ENCODE measurements at regions not wholly inside any gene's neighbourhood (a gene's known extent, or its start where the extent isn't known, plus 50 kb on each side); places are given as distances from the start of the nearest gene placed in this dataset.

DNA sequence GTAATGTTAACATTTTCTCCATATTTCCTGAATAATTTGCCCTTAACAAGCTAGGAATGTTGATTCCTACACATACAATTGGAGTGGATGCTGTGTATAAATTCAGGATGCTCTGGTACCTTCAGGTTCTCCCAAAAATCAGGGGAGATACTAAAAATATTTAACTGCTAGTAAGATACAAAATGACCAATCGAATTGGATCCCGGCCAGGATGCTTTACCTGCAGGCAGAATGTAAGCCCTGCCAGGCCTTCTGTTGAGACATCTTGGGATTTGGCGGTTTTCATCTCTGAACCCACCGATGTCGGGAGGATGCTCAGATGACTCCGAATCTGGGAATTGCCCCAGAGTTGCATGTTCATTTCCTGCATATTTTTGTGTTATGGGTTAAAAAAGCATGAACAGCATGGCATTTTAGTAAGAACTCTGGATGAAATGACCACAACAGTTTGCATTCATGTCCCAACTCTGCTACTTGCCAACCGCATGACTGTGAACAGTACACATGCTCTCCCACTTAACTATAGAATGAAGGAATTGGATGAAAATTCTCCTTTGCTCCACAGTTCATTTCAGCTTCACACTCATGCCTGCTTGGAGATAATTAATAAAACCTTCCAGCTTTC is 241.4 kb upstream of the TBL1XR1 start:
- Histone ChIP-seq H3K4me3 (ENCODE audit: low read length) (no peak overlapping the region), H3K4me1 (ENCODE audit: control insufficient read depth, insufficient read depth, low read length) (peaks cover 11% of the 10 kb centered on the region), H3K27ac (ENCODE audit: low read depth, low read length) (peak overlapping the region; percentile 18), H3K9ac (ENCODE audit: low read length) (no peak overlapping the region), H3K36me3 (ENCODE audit: control insufficient read depth, insufficient read depth, low read length) (no peaks in the 10 kb centered on the region), H3K27me3 (ENCODE audit: control insufficient read depth, insufficient read depth, low read length) (no peaks in the 10 kb centered on the region)

DNA sequence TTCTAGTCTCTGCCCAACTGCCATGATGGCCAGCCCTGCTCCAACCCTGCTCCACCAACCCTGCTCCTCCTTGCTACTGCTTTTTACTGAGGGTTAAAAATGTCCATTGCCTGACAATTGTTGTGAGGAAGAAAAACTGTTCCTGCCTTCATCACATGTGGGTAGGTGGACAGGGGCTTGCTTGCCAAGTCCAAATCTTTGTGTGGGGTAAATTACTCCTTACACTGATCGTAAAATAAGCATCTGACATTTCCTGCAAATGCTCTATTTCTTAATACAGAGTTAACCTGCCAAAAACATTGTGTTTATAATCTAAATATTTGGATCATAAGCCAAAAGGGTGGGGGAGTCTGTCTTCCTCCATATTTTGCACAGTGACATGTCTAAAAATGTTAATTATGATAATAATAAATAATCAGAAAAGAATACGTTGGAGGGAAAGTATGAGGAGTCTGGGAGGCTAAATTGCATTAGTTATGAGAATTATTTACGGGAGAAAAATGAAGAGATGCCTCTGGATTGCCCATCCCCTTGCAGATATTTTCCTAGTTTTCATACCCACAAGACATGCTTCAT is 242.5 kb upstream of the TBL1XR1 start:
- H3K4me1 ChIP-seq (ENCODE audit: control insufficient read depth, insufficient read depth, low read length): peaks cover 11% of the 10 kb centered on the region
- no peaks in the 10 kb centered on the region for H3K36me3 ChIP-seq (ENCODE audit: control insufficient read depth, insufficient read depth, low read length)
- peak overlapping the region; percentile 76 for H3K27ac ChIP-seq (ENCODE audit: low read depth, low read length)
- no peaks in the 10 kb centered on the region for H3K27me3 ChIP-seq (ENCODE audit: control insufficient read depth, insufficient read depth, low read length)
- H3K9ac ChIP-seq (ENCODE audit: low read length): no peak overlapping the region
- no peak overlapping the region for H3K4me3 ChIP-seq (ENCODE audit: low read length)

DNA sequence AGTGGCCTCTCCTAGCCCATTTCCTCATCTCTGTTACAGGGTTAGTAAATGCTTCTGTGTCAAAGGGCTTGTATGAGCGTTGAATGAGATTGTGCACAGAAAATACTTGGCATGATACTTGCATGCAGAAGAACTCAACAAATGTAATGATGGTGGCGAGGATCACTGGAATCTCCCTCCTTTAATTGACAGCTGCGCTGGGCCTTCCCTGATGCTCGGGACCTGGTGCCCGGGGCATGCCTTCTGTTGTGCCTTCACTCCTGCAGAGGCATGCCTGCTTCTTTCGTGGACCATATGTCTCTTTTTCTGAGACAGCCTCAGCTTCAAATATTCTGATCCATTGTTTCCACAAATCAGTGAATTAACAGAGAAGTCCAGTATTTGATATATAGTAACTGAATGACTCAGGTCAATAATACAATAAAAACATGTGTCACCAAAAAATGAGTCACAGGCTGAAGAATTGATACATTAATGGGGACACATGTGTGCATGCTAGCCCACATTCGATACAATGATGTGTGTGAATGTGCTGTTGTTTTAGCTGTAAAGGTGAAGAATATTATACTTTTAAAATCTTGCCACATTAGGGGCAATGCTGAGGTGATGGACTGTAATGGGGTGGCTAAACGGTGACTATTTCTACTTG is 243.3 kb upstream of the TBL1XR1 start:
- Histone ChIP-seq H3K27me3 (ENCODE audit: control insufficient read depth, insufficient read depth, low read length) (no peaks in the 10 kb centered on the region), H3K36me3 (ENCODE audit: control insufficient read depth, insufficient read depth, low read length) (no peaks in the 10 kb centered on the region), H3K9ac (ENCODE audit: low read length) (no peak overlapping the region), H3K4me3 (ENCODE audit: low read length) (no peak overlapping the region), H3K4me1 (ENCODE audit: control insufficient read depth, insufficient read depth, low read length) (peaks cover 11% of the 10 kb centered on the region), H3K27ac (ENCODE audit: low read depth, low read length) (peak overlapping the region; percentile 76)

DNA sequence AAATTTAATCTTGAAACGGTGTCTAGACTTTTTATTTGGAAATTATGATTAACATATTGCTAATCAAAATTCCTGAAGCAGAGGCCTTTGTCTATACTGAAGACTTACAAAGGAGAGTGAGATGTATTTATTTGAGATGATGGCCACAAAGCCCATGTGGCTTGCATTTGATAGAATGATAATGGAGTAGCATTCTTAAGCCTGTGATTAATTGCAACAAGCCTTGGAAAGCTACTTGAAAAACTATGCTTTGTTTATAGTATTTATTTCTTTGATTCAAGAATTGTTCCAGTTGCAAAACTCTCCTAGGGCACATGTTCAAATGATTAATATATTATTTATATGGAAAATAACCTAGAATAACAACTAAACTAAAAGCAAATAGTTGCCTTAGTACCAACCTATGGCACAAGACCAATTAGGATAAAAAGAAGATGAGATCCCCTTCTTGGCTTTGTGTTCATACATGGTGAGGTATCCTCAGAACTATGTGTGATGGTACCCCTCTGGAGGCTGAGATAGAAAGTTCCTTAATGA is 244.1 kb upstream of the TBL1XR1 start:
- Histone ChIP-seq H3K4me3 (ENCODE audit: low read length) (peak overlapping the region; percentile 49), H3K9ac (ENCODE audit: low read length) (no peak overlapping the region), H3K36me3 (ENCODE audit: control insufficient read depth, insufficient read depth, low read length) (no peaks in the 10 kb centered on the region), H3K27me3 (ENCODE audit: control insufficient read depth, insufficient read depth, low read length) (no peaks in the 10 kb centered on the region), H3K27ac (ENCODE audit: low read depth, low read length) (peak overlapping the region; percentile 76), H3K4me1 (ENCODE audit: control insufficient read depth, insufficient read depth, low read length) (peaks cover 11% of the 10 kb centered on the region)

DNA sequence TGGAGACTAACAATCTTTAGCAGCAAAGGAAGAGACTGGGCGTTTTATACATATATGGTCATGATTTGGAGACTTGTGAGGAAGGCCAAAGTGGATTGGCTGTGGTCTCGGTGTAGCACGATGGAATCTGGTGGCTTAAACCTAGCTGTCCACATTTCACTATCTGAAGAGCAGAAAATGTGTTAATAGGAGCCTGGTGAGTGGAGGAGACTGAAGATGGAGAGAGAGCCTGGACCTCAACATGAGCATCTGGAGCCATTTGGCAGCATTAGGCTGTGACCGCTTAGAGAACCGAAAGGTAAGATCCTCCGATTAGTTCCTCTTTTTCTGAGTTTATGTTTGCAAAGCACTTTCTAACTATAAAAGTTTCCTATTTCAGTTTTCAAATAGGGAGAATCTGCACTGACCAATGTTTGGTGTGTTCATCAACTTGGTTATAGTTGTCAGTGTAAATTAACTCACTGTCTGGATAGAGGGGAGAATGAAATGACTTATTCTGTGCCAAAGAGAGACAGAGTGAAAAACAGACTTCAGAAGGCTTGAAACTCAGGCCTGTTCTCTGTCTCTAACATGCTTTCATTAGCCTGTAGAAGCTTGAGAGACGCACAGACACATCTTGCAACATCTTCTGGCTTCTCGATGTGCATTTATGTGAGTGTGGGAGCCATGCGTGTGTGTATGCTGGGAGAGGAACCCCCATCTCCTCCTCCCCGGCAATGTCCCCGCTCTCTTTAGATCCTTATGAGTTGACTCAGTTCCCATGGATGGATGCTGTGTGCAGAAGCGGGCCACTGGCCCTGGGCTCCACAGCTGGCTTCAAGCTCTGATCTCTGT is 244.7 kb upstream of the TBL1XR1 start:
- Histone ChIP-seq H3K27me3 (ENCODE audit: control insufficient read depth, insufficient read depth, low read length) (no peaks in the 10 kb centered on the region), H3K9ac (ENCODE audit: low read length) (no peak overlapping the region), H3K36me3 (ENCODE audit: control insufficient read depth, insufficient read depth, low read length) (no peaks in the 10 kb centered on the region), H3K27ac (ENCODE audit: low read depth, low read length) (peak overlapping the region; percentile 76), H3K4me1 (ENCODE audit: control insufficient read depth, insufficient read depth, low read length) (peaks cover 11% of the 10 kb centered on the region), H3K4me3 (ENCODE audit: low read length) (peak overlapping the region; percentile 49)

DNA sequence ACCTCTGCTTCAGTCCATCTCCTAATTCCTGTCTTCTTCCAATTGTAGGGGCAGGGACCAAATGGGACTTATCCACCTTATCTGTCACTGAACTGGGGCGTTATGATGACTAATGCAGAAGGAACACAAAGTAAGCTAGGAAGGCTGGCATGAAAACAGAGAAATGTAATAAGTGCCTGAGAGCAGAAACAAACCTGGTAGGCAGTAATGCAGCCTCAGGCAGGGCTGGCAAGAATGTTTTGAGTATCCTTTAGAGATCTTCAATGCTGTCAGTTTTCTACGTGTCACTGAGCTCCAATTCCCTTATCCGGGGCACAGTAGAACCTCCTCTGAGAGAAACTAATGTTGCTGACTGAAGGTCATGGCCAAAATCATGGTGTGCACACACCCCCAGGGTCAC is 246.2 kb upstream of the TBL1XR1 start:
- Histone ChIP-seq H3K4me3 (ENCODE audit: low read length) (no peak overlapping the region), H3K9ac (ENCODE audit: low read length) (no peak overlapping the region), H3K36me3 (ENCODE audit: control insufficient read depth, insufficient read depth, low read length) (no peaks in the 10 kb centered on the region), H3K27ac (ENCODE audit: low read depth, low read length) (peak overlapping the region; percentile 76), H3K4me1 (ENCODE audit: control insufficient read depth, insufficient read depth, low read length) (peaks cover 11% of the 10 kb centered on the region), H3K27me3 (ENCODE audit: control insufficient read depth, insufficient read depth, low read length) (no peaks in the 10 kb centered on the region)

DNA sequence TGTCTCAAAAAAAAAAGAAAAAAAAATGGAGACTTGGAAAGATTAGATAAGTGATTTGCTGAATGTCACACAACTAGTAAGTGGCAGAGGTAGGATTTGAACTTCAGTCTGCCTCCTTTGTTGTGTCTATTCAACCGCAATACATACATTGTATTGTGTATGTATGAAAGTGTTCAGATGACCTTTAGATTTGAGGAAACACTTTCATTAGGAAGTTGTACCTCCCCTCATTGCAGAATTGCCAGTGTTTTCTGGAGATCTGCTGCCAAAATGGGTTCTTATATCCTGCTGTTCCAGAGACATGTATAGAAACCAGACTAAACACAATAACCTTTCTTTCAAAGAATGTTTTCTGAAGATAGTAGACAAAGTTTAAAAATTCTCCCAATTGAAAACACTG is 247.4 kb upstream of the TBL1XR1 start:
- Histone ChIP-seq H3K4me3 (ENCODE audit: low read length) (no peak overlapping the region), H3K9ac (ENCODE audit: low read length) (no peak overlapping the region), H3K36me3 (ENCODE audit: control insufficient read depth, insufficient read depth, low read length) (no peaks in the 10 kb centered on the region), H3K27me3 (ENCODE audit: control insufficient read depth, insufficient read depth, low read length) (no peaks in the 10 kb centered on the region), H3K27ac (ENCODE audit: low read depth, low read length) (no peak overlapping the region), H3K4me1 (ENCODE audit: control insufficient read depth, insufficient read depth, low read length) (peaks cover 3% of the 10 kb centered on the region)

DNA sequence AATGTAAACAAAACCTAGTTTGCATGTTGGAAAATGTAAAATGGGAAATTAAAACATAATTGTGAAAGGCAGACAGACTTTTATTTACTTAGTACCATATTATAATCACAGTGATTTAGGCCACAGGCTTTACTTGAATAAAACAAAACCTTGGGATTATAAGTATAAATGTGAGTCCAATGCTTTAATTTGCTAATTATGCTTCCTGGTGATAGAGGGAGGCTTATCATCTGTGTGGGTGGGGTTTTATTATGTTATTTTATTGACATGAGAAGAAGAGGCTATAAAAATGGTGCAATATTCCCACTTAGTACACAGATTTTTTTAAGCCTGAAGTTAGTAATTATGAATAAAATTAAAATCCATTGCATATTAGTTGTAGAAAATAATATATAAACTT is 248.3 kb upstream of the TBL1XR1 start:
- Histone ChIP-seq H3K4me3 (ENCODE audit: low read length) (no peak overlapping the region), H3K27me3 (ENCODE audit: control insufficient read depth, insufficient read depth, low read length) (no peaks in the 10 kb centered on the region), H3K36me3 (ENCODE audit: control insufficient read depth, insufficient read depth, low read length) (no peaks in the 10 kb centered on the region), H3K9ac (ENCODE audit: low read length) (no peak overlapping the region), H3K4me1 (ENCODE audit: control insufficient read depth, insufficient read depth, low read length) (peaks cover 3% of the 10 kb centered on the region), H3K27ac (ENCODE audit: low read depth, low read length) (no peak overlapping the region)

DNA sequence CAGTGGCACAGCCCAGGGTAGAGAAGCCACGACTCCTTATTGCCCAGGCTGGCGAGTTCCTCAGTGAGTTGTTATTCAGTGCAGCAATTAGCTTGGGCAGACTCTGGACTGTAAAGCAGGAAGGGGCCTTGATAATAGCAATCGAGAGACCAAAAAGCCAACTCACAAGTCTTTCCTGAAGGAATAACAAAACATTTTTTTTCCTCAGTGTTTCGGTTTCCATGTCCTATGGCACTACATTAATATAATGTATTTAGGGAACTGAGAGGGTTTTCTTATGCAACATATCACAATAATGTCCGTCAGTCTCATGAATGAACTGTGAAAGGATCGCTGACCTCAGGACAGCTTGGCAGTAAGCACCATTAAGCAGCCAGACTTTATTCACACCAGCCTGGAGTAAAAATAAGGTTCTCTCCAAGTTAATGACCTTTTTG is 248.9 kb upstream of the TBL1XR1 start:
- no peaks in the 10 kb centered on the region for H3K4me1 ChIP-seq (ENCODE audit: control insufficient read depth, insufficient read depth, low read length)
- no peak overlapping the region for H3K9ac ChIP-seq (ENCODE audit: low read length)

DNA sequence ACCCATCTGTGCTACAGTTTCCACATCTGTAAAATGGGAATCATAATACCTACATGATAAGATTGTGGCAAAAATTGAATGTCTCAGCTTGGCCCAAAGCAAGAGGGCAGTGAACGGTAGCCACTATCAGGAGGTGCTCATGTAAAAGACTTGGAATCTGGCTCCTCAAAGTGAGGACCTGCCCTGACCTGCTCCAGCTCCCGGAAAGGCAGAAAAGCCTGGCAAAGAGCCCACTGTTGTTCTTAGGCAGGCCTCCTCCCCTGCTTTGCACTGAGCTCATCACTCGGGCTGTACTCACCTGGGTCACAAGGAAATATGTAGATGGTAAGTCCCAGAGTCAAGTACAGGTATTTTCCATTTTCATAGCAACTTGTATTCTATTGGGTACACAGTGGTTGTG is 250.7 kb upstream of the TBL1XR1 start:
- H3K27me3 ChIP-seq (ENCODE audit: control insufficient read depth, insufficient read depth, low read length): no peaks in the 10 kb centered on the region
- H3K36me3 ChIP-seq (ENCODE audit: control insufficient read depth, insufficient read depth, low read length): no peaks in the 10 kb centered on the region
- peaks cover 5% of the 10 kb centered on the region for H3K4me1 ChIP-seq (ENCODE audit: control insufficient read depth, insufficient read depth, low read length)
- no peak overlapping the region for H3K4me3 ChIP-seq (ENCODE audit: low read length)
- H3K9ac ChIP-seq (ENCODE audit: low read length): no peak overlapping the region
- peak overlapping the region; percentile 20 for H3K27ac ChIP-seq (ENCODE audit: low read depth, low read length)

More for the DNA sequence above, 248.9 kb upstream of the TBL1XR1 start:
- peak overlapping the region; percentile 29 for H3K4me3 ChIP-seq (ENCODE audit: low read length)
- H3K36me3 ChIP-seq (ENCODE audit: control insufficient read depth, insufficient read depth, low read length): no peaks in the 10 kb centered on the region
- no peaks in the 10 kb centered on the region for H3K27me3 ChIP-seq (ENCODE audit: control insufficient read depth, insufficient read depth, low read length)
- no peak overlapping the region for H3K27ac ChIP-seq (ENCODE audit: low read depth, low read length)

DNA sequence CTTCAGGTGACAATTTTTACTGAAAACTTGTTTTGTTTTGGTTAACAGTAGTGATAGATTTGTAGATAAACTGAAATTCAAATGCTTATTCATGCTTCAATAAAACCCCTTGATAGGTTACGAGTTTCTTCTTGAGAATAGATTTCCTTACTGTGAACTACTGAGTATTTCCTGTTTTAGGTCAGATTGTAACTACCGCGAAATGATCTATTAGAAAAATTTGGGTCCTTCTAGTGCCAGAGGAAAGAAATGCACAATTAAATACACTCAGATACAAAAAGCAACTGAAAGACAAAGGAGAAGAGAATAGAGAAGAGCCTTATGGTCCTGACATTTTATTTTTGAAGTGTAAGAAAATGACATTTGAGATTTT is 251.7 kb upstream of the TBL1XR1 start:
- Histone ChIP-seq H3K9ac (ENCODE audit: low read length) (no peak overlapping the region), H3K27me3 (ENCODE audit: control insufficient read depth, insufficient read depth, low read length) (no peaks in the 10 kb centered on the region), H3K4me3 (ENCODE audit: low read length) (no peak overlapping the region), H3K27ac (ENCODE audit: low read depth, low read length) (peak overlapping the region; percentile 7), H3K4me1 (ENCODE audit: control insufficient read depth, insufficient read depth, low read length) (peaks cover 8% of the 10 kb centered on the region), H3K36me3 (ENCODE audit: control insufficient read depth, insufficient read depth, low read length) (no peaks in the 10 kb centered on the region)

DNA sequence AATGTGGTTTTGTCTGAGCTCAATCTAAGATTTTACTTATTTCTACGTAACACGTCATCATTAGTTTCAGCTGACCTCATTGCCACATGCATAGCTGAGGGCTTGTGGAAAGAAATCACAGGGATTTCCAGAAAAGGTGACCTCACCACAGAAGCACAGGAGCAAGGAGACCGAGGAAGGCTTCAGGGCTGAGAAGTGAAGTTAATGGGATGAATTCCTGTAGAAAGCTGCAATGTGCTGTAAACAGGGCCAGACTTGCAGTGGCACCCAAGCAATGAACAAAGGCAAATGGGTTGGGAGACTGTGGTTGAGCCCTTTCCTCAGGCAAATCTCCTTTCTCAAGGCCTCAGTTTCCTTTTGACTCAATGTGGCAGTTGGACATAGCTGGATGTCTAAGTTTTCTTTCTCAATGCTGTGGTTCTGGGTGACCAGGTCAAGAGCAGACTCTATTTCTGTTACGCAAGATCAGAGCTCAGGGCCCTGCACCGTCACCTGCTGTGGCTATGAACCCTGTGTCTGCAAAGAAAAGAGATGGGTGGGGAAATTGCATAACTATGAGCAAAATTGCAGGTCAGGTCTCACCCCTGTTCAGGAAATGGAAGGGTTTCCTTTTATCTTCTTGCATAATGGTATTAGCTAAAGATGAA is 252.2 kb upstream of the TBL1XR1 start:
- Histone ChIP-seq H3K27me3 (ENCODE audit: control insufficient read depth, insufficient read depth, low read length) (no peaks in the 10 kb centered on the region), H3K27ac (ENCODE audit: low read depth, low read length) (no peak overlapping the region), H3K4me3 (ENCODE audit: low read length) (no peak overlapping the region), H3K9ac (ENCODE audit: low read length) (no peak overlapping the region), H3K36me3 (ENCODE audit: control insufficient read depth, insufficient read depth, low read length) (no peaks in the 10 kb centered on the region), H3K4me1 (ENCODE audit: control insufficient read depth, insufficient read depth, low read length) (peaks cover 8% of the 10 kb centered on the region)

Measured in rectal smooth muscle tissue (tissue), 1 donor.